ENCODE measurements at regions not wholly inside any gene's neighbourhood (a gene's known extent, or its start where the extent isn't known, plus 50 kb on each side); places are given as distances from the start of the nearest gene placed in this dataset.

- no peak for TF ChIP-seq CTCF (IDR thresholded peaks at IDR 0.05)
Observed at GRCh38 chr2:225254363-225254762, 145.1 kb upstream of the NYAP2 start.

DNA sequence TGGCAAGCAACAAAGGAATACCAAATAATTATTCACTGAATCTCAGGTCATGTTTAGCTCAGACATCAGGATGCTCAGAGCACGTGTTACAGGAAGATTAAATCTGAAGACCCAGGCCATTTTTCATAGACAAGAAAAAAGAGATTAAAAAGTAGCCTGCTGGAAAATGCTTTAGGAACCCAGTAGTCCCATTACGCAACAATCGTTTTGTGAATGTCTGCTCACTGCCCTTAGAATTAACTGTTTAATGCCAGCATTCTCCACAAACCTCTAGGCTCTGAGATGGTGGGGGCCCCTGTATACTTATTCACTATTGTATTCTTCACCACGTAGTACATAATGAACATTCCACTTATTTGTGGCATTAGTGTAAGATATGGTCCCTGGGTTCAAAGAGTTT is 154.6 kb upstream of the NYAP2 start:
- no peak for TF ChIP-seq CTCF (IDR thresholded peaks at IDR 0.05)

- no peak for TF ChIP-seq CTCF (IDR thresholded peaks at IDR 0.05)
Observed at GRCh38 chr2:225236769-225237323, 162.7 kb upstream of the NYAP2 start.

- TF ChIP-seq CTCF (IDR thresholded peaks at IDR 0.05), result no peak
Observed at GRCh38 chr2:225233234-225233633, 166.3 kb upstream of the NYAP2 start.

DNA sequence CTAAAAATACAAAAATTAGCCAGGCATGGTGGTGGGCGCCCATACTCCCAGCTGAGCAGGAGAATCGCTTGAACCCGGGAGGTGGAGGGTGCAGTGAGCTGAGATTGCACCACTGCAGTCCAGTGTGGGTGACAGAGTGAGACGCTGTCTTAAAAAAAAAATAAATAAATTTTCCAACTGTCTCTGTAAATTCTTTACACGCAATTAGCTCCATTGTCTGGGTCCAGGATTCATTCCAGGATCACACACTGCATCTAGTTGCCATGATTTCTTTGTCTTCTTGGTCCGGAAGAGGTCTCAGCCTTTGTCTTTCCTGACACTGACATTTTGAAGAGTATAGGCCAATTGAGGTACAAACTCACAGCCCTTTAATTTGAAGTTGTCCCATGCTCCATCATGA is 167.6 kb upstream of the NYAP2 start:
- TF ChIP-seq CTCF (IDR thresholded peaks at IDR 0.05), result no peak

GRCh38 chr2:225226441-225226840 is 173.1 kb upstream of the NYAP2 start:
- TF ChIP-seq CTCF (IDR thresholded peaks at IDR 0.05), result no peak

GRCh38 chr2:225223301-225223700 is 176.2 kb upstream of the NYAP2 start:
- no peak for TF ChIP-seq CTCF (IDR thresholded peaks at IDR 0.05)

DNA sequence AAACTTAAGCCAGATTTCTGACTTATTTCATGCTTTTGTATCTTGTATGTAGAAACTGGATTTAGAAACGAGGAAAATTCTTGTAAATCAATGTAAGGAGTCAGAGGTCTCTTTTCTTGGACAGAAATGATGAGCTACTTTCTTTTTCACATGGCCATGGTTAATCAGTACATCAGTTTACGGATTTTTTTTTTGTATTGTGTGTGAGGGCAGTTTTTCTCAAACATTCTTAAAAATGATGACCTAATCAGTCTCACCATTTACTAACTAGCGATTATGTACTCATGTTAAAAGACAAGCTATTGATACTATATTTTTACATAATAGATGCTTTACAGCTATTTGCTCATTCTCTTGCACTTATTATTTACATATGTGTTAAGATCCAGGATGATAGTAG is 165.2 kb upstream of the DOCK10 start:
- no peak for TF ChIP-seq CTCF (IDR thresholded peaks at IDR 0.05)

All from LNCAP (cell line).